ENCODE measurements at regions not wholly inside any gene's neighbourhood (a gene's known extent, or its start where the extent isn't known, plus 50 kb on each side); places are given as distances from the start of the nearest gene placed in this dataset.
A peak's percentile ranks its signal among the peaks of the same experiment; 100 is the strongest.

GRCh38 chr16:85446951-85447692, 166.0 kb upstream of the GSE1 start:
- no peak overlapping the region for H3K4me3 ChIP-seq (replicated peaks in 1 of 3; ENCODE audit: low read depth in 2 of 3, low read length in 3 of 3)
- no peaks in the 10 kb centered on the region for H3K79me2 ChIP-seq (ENCODE audit: insufficient read depth, low read length)
- no peaks in the 10 kb centered on the region for H3K36me3 Mint-ChIP-seq
- TF ChIP-seq CTCF (IDR thresholded peaks at IDR 0.05) = no peak
- no peak overlapping the region for H2AFZ ChIP-seq (ENCODE audit: insufficient read depth, low read depth, low read length, poor library complexity, severe bottlenecking)
- peaks cover 7 to 31% of the 10 kb centered on the region in 2 donors for H3K27me3 ChIP-seq (ENCODE audit: control insufficient read depth in 2 of 2, insufficient read depth in 2 of 2, low read length in 2 of 2)
- H3K4me2 ChIP-seq (replicated peaks; ENCODE audit: extremely low read depth, low read length, poor library complexity, severe bottlenecking) = no peak overlapping the region
- no peak for DNase-seq
- H3K27me3 Mint-ChIP-seq (ENCODE audit: low read depth in 3 of 3) = peaks cover 41 to 46% (median 43%) of the 10 kb centered on the region in 3 donors
- no peak overlapping the region for H3K9ac ChIP-seq (ENCODE audit: insufficient read depth, low read length, poor library complexity, severe bottlenecking)
- H3K4me3 Mint-ChIP-seq = peak overlapping the region in 1 of 2 donors; percentile 46
- no peaks in the 10 kb centered on the region for H3K4me1 ChIP-seq (ENCODE audit: control insufficient read depth in 1 of 2, insufficient read depth in 2 of 2, low read length in 2 of 2)
- H4K20me1 ChIP-seq (ENCODE audit: insufficient read depth, low read length) = no peaks in the 10 kb centered on the region
- H3K36me3 ChIP-seq (replicated peaks in 1 of 2; ENCODE audit: control insufficient read depth in 1 of 2, insufficient read depth in 2 of 2, low read length in 2 of 2) = no peaks in the 10 kb centered on the region
- no peaks in the 10 kb centered on the region for H3K9me3 ChIP-seq (replicated peaks in 1 of 2; ENCODE audit: control insufficient read depth in 1 of 2, insufficient read depth in 1 of 2, low read length in 2 of 2)
- H3K4me1 Mint-ChIP-seq = peaks cover 7% of the 10 kb centered on the region
- intact Hi-C loops (cut with micrococcal nuclease) = no loop called here
- 56% methylated on average over 16 of the region's 19 CpGs for WGBS (ENCODE audit: insufficient coverage)
- H3K9me3 Mint-ChIP-seq = peaks cover 0 to 4% (median 0%) of the 10 kb centered on the region in 7 donors
- peak overlapping the region in 1 of 7 donors; percentile 20 for H3K27ac Mint-ChIP-seq
- H3K27ac ChIP-seq (ENCODE audit: low read depth in 1 of 2, low read length in 2 of 2) = no peak overlapping the region

GRCh38 chr16:85447693-85448313, 165.3 kb upstream of the GSE1 start:
- DNase-seq = no peak
- intact Hi-C loops (cut with micrococcal nuclease) = no loop called here
- peaks cover 0 to 4% (median 0%) of the 10 kb centered on the region in 7 donors for H3K9me3 Mint-ChIP-seq
- peak overlapping the region in 1 of 2 donors; percentile 39 for H3K4me3 Mint-ChIP-seq
- no peaks in the 10 kb centered on the region for H3K36me3 Mint-ChIP-seq
- Histone ChIP-seq H3K9ac (ENCODE audit: insufficient read depth, low read length, poor library complexity, severe bottlenecking) (no peak overlapping the region), H3K4me2 (replicated peaks; ENCODE audit: extremely low read depth, low read length, poor library complexity, severe bottlenecking) (no peak overlapping the region), H3K27me3 (ENCODE audit: control insufficient read depth in 2 of 2, insufficient read depth in 2 of 2, low read length in 2 of 2) (peaks cover 7 to 36% of the 10 kb centered on the region in 2 donors), H3K4me3 (replicated peaks in 1 of 3; ENCODE audit: low read depth in 2 of 3, low read length in 3 of 3) (no peak overlapping the region), H3K36me3 (replicated peaks in 1 of 2; ENCODE audit: control insufficient read depth in 1 of 2, insufficient read depth in 2 of 2, low read length in 2 of 2) (no peaks in the 10 kb centered on the region), H3K4me1 (ENCODE audit: control insufficient read depth in 1 of 2, insufficient read depth in 2 of 2, low read length in 2 of 2) (no peaks in the 10 kb centered on the region), H3K9me3 (replicated peaks in 1 of 2; ENCODE audit: control insufficient read depth in 1 of 2, insufficient read depth in 1 of 2, low read length in 2 of 2) (no peaks in the 10 kb centered on the region), H3K79me2 (ENCODE audit: insufficient read depth, low read length) (no peaks in the 10 kb centered on the region), H4K20me1 (ENCODE audit: insufficient read depth, low read length) (no peaks in the 10 kb centered on the region), H2AFZ (ENCODE audit: insufficient read depth, low read depth, low read length, poor library complexity, severe bottlenecking) (no peak overlapping the region), H3K27ac (ENCODE audit: low read depth in 1 of 2, low read length in 2 of 2) (no peak overlapping the region)
- peaks cover 7% of the 10 kb centered on the region for H3K4me1 Mint-ChIP-seq
- H3K27me3 Mint-ChIP-seq (ENCODE audit: low read depth in 3 of 3) = peaks cover 46 to 52% (median 48%) of the 10 kb centered on the region in 3 donors
- WGBS (ENCODE audit: insufficient coverage) = 53% methylated on average over 11 of the region's 11 CpGs
- H3K27ac Mint-ChIP-seq = no peak overlapping the region
- TF ChIP-seq CTCF (IDR thresholded peaks at IDR 0.05) = no peak

Data from CD14-positive monocyte (primary cell).